ENCODE measurements at regions not wholly inside any gene's neighbourhood (a gene's known extent, or its start where the extent isn't known, plus 50 kb on each side); places are given as distances from the start of the nearest gene placed in this dataset.

DNA sequence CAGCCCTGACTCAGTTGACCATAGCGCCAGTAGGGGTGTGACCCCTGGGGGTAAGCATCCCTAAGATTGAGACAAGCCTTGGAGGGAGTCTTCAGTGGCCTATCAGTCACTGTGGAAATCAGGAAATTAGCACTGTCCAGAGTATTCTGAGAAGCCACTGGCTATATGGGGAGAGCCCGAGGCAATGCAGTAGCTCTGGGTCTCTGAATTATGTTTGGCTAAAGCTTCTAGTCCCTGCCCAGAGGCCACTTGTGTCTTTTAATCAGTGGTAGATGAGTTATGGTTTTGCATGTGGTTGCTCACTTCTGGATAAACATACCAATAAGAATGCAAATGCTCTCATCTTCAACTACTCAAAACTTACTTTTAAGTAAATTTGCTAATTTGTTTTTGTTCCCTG, 100.6 kb upstream of the TOX3 start:
- TF ChIP-seq, protein P1, sequence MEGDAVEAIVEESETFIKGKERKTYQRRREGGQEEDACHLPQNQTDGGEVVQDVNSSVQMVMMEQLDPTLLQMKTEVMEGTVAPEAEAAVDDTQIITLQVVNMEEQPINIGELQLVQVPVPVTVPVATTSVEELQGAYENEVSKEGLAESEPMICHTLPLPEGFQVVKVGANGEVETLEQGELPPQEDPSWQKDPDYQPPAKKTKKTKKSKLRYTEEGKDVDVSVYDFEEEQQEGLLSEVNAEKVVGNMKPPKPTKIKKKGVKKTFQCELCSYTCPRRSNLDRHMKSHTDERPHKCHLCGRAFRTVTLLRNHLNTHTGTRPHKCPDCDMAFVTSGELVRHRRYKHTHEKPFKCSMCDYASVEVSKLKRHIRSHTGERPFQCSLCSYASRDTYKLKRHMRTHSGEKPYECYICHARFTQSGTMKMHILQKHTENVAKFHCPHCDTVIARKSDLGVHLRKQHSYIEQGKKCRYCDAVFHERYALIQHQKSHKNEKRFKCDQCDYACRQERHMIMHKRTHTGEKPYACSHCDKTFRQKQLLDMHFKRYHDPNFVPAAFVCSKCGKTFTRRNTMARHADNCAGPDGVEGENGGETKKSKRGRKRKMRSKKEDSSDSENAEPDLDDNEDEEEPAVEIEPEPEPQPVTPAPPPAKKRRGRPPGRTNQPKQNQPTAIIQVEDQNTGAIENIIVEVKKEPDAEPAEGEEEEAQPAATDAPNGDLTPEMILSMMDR (IDR thresholded peaks at IDR 0.05): no peak
- TF ChIP-seq POLR2AphosphoS5 (IDR thresholded peaks at IDR 0.05) (no peak), POLR2A (IDR thresholded peaks at IDR 0.05) (no peak), EP300 (IDR thresholded peaks at IDR 0.05) (no peak)

Data from stomach (tissue), 4 donors.